GM21786 (cell line): ENCODE measurements at regions not wholly inside any gene's neighbourhood (a gene's known extent, or its start where the extent isn't known, plus 50 kb on each side); places are given as distances from the start of the nearest gene placed in this dataset.

Experiments used
- ATAC-seq: cut with Tn5 transposase; IDR thresholded peaks from one replicate; pipeline ENCODE4 v1.9.1; 2021; ENCODE audit not compliant: unreplicated experiment

DNA sequence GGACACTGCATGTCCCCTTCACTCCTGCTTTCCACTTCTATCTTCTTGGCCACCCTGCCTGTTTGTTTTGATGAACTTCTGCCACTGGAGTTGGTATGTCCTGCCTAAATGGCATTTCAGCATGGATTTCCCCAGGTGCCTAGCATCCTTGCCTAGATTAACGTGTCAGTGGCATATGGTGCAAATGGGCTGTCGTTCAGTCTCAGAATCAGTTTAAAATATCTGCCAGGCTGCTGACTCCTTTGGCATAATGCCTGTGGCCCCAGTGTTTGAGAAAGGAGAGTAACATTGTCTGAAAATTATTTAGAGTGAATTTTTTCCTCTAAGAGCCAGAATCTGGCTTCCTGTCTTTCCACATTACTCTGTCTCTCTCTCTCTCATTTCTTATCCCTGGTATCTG, 64.9 kb upstream of the BARHL2 start:
- ATAC-seq, result no peak

DNA sequence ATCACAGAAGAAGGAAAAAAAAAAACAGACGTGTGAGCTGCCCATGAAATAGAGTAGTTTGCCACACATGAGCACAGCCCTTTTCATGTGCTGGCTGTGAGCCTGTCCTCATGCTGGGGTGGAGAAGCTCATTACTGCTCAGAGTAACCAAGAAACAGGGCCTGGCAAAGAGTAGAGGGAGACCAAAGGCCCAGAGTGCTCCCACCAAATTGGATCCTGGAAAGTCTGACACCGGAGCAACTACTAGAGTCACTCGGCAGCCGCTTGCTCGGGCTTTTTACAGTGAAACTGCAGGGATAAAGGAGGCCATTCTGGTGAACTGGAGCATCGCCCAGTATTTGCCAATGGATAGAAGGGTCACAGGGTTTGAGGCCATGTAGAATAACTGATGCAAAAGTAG, 64.4 kb upstream of the BARHL2 start:
- ATAC-seq, result no peak

DNA sequence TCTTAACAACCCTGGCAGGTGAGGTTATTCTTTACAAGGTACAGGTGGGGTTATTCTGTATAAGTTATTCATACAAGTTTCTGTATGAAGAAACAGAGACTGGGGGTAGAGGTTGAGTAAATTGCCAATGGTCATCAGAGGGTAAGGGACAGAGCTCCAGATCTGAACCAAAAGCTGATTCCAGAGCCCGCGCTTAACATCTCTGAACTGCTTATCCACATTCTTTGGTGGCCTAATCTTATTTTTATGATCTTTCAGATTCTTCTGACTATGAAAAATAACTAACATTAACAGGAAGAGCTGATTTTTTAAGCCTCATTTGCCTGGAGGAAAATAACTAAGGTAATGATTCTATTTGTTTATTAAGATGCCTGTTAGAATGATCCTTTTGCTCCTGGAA, 63.9 kb upstream of the BARHL2 start:
- ATAC-seq, result no peak

DNA sequence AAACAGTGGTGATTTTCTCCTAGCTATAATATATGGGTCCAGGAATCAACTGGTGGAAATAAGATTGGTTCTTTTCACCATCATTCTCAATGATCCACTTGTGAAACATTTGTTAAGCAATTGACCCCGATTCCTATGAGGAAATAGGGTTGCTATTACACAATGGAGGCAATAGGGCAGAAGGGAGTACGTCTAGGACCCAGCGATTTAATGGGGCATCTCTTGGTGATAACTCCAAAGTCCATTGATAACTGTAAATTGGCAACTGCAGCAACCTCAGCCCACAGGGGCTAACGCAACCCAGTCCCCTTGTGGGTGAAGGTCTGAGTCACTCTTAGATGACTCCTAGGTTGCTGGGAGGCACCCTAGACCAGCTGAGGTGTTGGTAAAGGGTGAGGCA, 62.5 kb upstream of the BARHL2 start:
- no peak for ATAC-seq

DNA sequence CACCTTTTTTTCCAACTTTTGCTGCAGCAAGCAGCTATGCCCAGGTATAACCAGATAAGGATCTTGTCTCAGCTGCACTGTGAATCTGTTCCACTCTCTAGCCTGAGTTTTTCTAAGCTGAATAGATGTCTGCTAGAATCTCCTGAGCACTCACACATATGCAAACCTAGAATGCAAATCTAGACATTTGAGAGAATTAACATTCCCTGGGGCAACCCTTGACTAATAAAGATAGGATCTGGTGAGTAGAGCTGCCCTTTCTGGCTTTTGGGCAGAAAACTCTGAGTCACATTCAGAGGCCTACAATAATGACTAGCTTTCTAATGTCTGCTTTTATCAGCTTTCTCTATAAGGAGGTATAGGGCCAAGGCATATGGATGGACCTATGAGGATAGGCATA, 61.4 kb upstream of the BARHL2 start:
- no peak for ATAC-seq

DNA sequence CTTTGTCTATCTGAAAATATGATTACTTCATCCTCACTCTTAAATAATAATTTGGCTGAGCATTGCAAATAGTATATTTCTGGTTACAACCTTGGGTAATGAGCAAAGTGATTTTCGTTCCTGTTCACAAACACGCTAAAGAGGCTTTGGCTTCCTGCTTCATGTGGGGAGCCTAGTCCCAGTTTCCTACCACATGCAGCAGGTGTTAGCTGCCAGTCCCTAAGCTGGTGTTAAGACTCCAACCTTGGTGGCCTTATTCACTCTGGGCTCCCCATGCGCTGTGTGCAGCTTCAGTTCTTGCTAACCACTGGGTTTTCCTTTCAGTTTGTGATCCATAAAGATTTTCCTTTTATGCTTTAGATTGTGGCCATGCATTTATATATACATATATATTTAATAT, 56.7 kb upstream of the BARHL2 start:
- ATAC-seq, result no peak

DNA sequence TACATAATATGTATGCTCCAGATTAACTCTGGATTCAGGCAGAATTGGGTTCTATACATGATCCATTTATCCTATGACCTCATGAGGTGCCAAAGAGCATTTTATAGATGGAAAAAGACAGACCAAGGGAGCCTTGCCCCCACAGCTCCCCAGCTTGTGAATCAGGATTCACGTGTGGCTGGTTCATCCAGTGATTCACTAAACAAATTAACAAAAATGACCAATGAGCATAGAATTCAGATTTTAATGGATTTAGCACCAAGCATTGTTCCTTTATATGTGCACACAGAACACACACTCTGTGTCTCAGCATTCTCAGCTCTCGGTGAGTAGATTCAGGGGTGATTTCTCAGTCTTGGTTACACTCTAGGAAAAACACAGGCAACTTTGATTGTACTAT, 51.7 kb upstream of the BARHL2 start:
- no peak for ATAC-seq

DNA sequence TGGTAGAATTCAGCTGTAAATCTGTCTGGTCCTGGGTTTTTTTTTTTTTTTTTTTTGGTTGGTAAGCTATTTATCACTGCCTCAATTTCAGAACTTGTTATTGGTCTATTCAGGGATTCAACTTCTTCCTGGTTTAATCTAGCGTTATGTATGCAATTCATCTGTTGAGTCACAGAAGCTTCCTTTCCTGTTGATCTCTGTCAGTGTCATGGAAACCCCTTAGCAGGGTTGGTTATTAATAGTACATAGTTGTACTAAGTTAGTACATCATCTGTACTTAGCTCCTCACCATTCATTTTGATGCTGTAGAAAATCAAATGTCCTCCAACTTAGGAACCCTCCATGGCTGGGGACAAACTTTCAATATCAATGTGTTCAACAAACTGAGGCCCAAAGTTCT, 51.0 kb upstream of the BARHL2 start:
- ATAC-seq, result no peak
